Activated naive CD4-positive, alpha-beta T cell (primary cell): ENCODE measurements at regions not wholly inside any gene's neighbourhood (a gene's known extent, or its start where the extent isn't known, plus 50 kb on each side); places are given as distances from the start of the nearest gene placed in this dataset.
"Not testable (repeated sequence)": the region's sequence is repeated elsewhere in the genome, so short reads cannot be mapped to it uniquely, and the experiment has no call there.

Source experiments
- DNase-seq, 4 experiments: peaks; one replicate each; lab custom pipeline; 2025; lab: John Stamatoyannopoulos, UW

DNA sequence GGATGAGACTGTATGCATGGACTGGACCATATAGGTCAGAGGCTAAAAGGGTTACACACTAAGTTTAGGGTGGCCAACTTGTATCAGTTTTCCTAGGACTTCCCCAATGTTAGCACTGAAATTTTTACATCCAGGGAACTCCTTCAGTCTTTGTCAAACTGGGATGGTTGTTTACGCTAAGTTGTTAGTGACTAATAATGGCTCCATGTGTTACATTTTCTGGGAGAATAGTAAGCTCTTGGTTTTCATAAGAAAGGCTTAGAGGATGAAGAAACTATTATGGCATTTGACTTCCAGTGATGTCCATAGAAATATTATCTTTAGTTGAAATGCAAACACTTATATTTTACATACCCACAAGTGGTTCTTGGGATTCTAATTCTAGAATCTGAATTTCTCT lies 57.9 kb upstream of the ST3GAL6 start:
- DNase-seq = no peak

DNA sequence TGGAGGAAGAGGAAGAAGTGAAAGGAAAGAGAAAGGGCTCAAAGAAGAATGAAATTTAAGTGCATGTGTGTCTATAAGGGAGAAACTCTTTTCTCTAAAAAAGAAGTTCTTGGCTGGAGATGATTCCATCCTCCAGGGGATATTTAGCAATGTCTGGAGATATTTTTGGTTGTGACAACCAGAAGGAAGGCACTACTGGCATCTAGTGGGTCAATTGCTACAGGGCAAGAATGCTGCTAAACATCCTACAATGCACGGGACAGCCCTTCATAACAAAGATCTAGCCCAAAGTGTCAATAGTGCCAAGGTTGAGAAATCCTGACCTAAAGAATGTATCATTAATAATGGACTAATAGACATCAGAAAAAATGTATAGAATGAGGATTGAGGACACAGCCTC lies 57.4 kb upstream of the ST3GAL6 start:
- DNase-seq = no peak

DNA sequence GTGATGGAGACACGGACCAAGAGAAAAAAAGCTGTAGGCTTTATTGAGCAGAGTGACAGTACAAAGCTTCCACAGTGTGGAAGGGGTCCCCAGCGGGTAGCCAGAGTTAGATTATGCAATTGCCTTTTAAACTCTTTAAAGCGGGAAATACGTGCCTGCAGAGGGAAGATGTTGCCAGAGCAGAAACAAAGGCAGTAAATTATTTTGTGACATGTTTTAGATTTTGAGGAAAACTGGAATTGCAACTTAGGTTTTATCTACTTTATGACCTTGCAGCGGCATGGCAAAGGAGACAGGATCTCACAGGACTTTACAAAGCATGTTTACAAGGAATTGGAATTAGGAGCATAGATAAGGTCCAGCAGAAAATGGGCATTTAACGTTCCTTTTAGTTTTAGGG lies 54.5 kb upstream of the ST3GAL6 start:
- DNase-seq = not testable (repeated sequence)

DNA sequence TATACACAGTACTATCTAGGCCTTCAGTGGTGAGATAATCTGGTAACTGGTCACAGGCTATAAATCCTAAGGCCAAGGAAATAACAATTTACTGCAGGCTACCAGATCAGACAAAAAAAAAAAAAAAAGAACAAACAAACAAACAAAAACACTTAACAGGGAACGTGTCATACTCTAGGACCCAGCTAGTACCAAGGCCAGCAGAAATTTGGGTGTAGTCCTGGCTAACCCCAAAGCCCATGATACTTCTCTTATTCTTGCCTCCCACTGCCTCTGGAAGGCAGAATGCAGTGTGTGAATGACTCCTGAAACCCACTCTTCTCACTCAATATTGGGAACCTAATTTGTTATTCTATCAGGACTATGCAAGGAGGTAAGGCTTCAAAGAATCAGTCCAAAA lies 53.7 kb upstream of the ST3GAL6 start:
- DNase-seq = no peak

DNA sequence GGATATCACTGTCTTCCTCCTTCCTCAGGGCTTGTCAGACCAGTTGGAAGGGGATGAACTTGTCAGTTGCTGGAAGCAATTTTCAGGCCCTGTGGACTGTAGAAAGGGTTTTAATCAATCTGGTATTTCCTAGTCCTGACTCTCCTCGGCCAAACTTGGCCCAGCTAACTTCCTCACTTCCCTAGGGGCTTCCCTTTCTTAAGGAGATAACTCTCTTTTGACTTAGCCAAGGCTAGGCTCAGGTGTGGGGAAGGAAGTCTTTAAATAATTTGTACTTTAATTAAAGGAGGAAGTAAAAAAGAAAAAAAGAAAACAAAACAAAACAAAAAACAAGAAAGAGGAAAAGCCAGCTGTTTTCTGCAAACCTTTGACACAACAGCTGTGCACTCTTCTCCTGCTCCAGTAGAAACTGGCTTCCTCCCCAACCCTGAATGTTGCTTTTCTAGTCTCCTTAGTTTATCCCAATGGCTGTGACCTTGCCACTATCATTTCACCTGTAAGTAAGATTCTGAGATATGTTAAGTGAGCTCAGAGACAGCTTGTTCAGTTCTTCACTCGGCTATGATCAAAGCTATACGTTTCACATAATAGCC lies 53.0 kb upstream of the ST3GAL6 start:
- DNase-seq = no peak

DNA sequence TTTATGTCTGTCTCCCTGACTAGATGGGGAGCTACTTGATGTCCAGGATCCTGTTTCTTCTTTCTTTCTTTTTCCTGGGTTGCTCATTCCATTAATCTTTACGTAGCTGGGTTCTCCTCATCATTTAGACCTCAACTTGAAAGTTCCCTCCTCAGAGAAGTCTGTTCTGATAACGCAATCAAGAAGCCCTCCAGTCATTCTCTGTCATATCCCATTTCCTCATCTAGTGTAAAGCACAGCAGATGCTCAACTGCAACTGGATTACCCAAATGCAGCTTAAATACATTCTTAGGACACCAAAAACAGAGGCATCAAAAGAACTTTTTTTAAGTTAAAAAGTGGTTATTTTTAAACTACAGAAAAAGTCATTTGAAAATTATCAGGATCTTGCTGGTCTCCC lies 51.7 kb upstream of the ST3GAL6 start:
- DNase-seq = no peak

DNA sequence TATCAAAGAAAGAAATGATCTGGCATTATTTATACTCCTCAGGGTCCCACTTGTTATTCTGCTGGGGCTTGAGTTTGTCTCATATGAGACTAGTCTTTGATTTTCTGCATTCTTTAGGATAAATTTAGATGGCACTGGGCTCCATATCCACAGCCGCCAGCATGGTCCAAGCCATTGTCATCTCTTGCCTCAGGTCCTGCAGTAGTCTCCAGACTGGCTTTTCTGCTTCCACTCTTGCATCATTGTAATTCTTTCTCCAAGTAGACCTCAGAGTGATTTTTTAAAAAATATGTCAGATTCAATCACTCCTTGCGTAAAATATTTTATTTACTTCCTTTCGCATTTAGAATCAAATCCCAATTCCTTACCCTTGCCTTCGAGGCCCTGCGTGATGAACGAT lies 50.4 kb upstream of the ST3GAL6 start:
- no peak for DNase-seq

DNA sequence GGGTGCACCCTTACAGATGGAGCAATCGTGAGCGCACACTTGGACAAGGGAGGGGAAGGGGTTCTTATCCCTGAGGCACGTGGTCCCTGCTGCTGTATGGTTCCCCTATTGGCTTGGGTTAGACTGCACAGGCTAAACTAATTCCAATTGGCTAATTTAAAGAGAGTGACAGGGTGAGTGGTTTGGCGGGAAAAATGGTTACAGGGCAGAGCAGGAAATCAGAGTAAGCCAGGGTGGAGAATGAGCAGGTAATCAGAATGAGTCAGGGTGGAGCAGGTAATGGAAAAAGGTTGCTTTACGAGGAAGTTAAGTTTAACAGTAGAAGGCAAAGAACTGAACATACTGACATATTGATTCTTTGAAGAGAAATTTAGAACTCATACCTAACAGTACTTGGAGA lies 49.8 kb upstream of the ST3GAL6 start:
- DNase-seq = not testable (repeated sequence)
